Glutamatergic neuron (in vitro differentiated cells): ENCODE measurements at regions not wholly inside any gene's neighbourhood (a gene's known extent, or its start where the extent isn't known, plus 50 kb on each side); places are given as distances from the start of the nearest gene placed in this dataset.

ENCODE experiments used
- DNase-seq: peaks from one replicate; pipeline ENCODE4 v3.0.0; 2022
- H3K27ac Mint-ChIP-seq: one replicate; pipeline ENCODE4 v1.8.0; 2020; ENCODE audit warnings: mild to moderate bottlenecking, mixed read lengths, inconsistent platforms; ENCODE audit not compliant: unreplicated experiment
- H3K27me3 Mint-ChIP-seq: one replicate; pipeline ENCODE4 v1.8.0; 2020; ENCODE audit warnings: mild to moderate bottlenecking, moderate library complexity, mixed read lengths, inconsistent platforms; ENCODE audit not compliant: unreplicated experiment
- H3K36me3 Mint-ChIP-seq: one replicate; pipeline ENCODE4 v1.8.0; 2020; ENCODE audit warnings: mild to moderate bottlenecking, mixed read lengths, inconsistent platforms; ENCODE audit not compliant: unreplicated experiment
- H3K4me1 Mint-ChIP-seq: one replicate; pipeline ENCODE4 v1.8.0; 2020; ENCODE audit warnings: mild to moderate bottlenecking, low read depth, mixed read lengths, inconsistent platforms; ENCODE audit not compliant: unreplicated experiment
- H3K4me3 Mint-ChIP-seq: one replicate; pipeline ENCODE4 v1.8.0; 2020; ENCODE audit warnings: mild to moderate bottlenecking, mixed read lengths, inconsistent platforms; ENCODE audit not compliant: unreplicated experiment
- H3K9me3 Mint-ChIP-seq: one replicate; pipeline ENCODE4 v1.8.0; 2020; ENCODE audit warnings: mild to moderate bottlenecking, moderate library complexity, mixed read lengths, inconsistent platforms; ENCODE audit not compliant: unreplicated experiment
- TF ChIP-seq, protein P1 (sequence below): fragments of 200-600 bp; sonication (generic); IDR thresholded peaks from one replicate; pipeline ENCODE4 v1.5.0; 2021; ENCODE audit not compliant: partially characterized antibody, unreplicated experiment

DNA sequence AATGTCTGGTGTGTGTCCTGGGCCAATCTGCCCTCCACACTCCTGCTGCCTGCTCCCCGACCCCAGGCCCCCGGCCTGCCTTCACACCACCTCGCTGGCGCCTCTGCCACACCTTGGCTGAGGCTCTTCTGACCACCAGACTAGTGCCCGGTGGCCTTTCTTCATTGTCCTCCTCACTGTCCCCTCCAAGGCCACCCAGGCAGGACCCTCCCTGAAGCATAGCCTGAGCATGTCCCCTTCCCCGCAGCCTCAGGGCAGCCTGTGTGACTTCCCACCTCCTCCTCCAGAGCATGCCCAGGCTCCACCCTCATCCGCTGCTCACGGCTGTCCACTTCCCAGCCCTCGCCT, 154.6 kb downstream of the OLFM1 start:
- H3K4me3 Mint-ChIP-seq = no peak overlapping the region

DNA sequence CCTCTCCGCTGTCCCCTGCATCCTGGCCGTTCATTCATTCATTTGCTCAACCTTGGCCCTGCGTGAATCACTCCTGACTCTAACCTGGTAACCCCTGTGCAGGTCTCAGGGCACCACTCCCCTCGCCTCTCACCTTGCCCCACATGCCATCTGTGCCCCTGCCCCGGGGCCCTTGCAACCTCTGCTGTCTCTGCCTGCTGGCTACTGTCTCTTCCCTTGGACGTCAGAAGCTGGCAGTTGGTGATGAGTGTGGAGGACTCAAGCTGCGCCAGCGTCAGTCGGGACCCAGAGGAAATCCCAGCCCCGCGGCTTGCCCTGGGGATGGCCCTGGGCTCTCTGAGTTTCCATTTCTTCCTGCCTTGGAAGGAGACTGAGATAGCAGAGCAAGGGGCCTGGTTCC, 154.9 kb downstream of the OLFM1 start:
- no peak overlapping the region for H3K4me3 Mint-ChIP-seq
- H3K9me3 Mint-ChIP-seq = peaks cover 10% of the 10 kb centered on the region
- TF ChIP-seq, protein P1, sequence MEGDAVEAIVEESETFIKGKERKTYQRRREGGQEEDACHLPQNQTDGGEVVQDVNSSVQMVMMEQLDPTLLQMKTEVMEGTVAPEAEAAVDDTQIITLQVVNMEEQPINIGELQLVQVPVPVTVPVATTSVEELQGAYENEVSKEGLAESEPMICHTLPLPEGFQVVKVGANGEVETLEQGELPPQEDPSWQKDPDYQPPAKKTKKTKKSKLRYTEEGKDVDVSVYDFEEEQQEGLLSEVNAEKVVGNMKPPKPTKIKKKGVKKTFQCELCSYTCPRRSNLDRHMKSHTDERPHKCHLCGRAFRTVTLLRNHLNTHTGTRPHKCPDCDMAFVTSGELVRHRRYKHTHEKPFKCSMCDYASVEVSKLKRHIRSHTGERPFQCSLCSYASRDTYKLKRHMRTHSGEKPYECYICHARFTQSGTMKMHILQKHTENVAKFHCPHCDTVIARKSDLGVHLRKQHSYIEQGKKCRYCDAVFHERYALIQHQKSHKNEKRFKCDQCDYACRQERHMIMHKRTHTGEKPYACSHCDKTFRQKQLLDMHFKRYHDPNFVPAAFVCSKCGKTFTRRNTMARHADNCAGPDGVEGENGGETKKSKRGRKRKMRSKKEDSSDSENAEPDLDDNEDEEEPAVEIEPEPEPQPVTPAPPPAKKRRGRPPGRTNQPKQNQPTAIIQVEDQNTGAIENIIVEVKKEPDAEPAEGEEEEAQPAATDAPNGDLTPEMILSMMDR = no peak
- no peak overlapping the region for H3K27ac Mint-ChIP-seq
- peak; percentile 14 for DNase-seq
- no peaks in the 10 kb centered on the region for H3K36me3 Mint-ChIP-seq
- peaks cover 20% of the 10 kb centered on the region for H3K4me1 Mint-ChIP-seq
- H3K27me3 Mint-ChIP-seq = peaks cover 10% of the 10 kb centered on the region

More for the DNA sequence above, 154.6 kb downstream of the OLFM1 start:
- Mint-ChIP-seq H3K36me3 (no peaks in the 10 kb centered on the region), H3K27me3 (peaks cover 10% of the 10 kb centered on the region), H3K27ac (no peak overlapping the region), H3K9me3 (peaks cover 10% of the 10 kb centered on the region), H3K4me1 (peaks cover 20% of the 10 kb centered on the region)
- TF ChIP-seq, protein P1 = no peak
- peak; percentile 19 for DNase-seq

DNA sequence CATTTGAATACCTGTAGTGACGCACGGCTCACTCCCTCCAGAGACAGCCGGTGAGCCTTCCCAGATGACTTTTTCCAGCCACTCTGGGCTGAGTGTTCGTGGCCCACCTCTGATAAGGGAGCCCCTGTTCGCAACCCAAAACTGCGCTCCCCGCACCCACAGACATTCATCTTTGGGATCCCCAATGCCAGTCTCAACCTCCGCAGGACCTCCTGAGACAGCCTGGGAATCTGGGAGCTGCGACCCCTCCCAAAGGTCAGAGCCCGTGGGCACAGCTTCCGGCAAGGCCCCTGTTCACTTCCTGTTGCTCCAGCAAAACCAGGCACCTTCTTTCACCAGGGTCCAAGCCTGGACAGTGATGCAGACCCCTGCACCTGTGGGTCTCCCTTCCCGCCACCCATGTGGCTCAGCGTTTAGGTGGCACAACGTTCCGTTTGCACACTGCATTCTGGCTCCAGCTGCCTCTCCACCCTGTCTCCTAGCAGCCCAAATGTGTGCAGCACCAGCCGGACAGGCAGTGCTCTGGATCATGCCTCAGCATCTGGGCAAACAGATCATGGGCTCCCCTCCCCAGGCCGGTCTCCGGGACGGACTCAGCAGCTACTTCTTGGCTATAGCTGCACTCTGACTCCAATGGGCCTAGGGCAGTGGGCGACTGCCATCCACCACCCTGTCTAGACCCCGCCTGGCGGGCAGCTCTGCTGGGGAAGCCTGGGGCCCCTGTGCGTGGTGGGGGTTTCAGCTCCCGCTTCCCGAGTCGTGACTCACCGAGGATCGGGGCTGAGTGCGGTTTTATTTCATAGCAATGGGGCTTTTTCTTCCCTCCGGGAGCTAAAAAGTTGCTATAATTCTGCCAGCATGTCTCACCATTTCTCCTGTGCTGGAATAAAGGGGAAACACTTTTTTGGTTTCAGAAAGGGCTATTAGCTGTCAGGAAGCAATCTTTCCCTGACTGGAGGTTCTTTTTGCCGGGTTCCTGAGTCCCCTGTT, 156.0 kb downstream of the OLFM1 start:
- TF ChIP-seq, protein P1 = no peak
- H3K27ac Mint-ChIP-seq = no peak overlapping the region

DNA sequence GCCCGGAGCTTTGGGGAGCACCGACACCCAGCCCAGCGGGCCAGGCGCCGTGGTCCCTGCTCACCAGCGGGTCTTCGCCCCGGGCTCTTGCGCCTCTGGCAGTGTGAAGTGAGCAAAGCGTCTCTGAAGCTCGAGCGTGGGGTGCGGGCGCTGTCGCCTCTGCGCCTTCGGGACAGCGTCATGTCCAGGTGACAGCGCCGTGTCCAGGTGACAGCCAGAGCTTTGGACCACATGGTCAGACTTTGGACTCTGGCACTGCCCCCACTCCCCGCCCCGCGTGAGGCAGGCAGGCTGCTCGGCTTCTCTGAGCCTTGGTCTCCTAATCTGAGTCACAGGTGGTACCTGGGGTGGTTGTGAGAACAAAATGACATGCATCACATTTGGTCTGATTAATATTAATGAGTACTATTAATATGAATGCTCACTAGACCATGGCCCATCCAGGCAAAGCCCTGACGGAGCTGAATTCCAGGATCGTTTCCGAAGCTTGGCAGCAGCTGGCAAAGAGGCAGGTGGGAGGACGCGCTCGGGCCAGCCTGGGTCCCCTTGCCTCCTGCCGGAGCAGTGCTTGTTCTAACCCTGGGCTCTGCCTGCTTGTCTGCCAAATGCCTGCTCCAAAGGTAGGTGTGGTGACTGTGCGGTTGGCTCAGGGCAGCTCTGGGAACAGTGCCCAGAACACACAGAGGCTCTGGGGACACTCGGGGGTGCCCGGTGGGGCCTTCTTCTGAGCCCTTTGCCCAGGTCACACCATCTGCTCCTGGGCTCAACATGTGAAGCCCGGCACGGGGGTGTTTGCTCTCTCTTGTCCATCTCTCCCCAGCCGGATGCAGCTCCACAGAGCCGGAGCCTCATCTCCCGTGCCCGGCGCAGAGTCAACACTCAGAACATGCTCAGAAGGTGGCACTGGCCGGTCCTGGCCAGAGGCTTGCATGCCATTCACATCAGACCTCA, 157.1 kb downstream of the OLFM1 start:
- TF ChIP-seq, protein P1 = no peak
- H3K36me3 Mint-ChIP-seq = no peaks in the 10 kb centered on the region
- H3K9me3 Mint-ChIP-seq = peaks cover 12% of the 10 kb centered on the region
- H3K27ac Mint-ChIP-seq = no peak overlapping the region
- peak overlapping the region; percentile 52 for H3K4me3 Mint-ChIP-seq
- peaks cover 10% of the 10 kb centered on the region for H3K27me3 Mint-ChIP-seq
- peak; percentile 17 for DNase-seq
- peaks cover 18% of the 10 kb centered on the region for H3K4me1 Mint-ChIP-seq

More for the DNA sequence above, 156.0 kb downstream of the OLFM1 start:
- peaks cover 10% of the 10 kb centered on the region for H3K27me3 Mint-ChIP-seq
- peaks cover 12% of the 10 kb centered on the region for H3K9me3 Mint-ChIP-seq
- DNase-seq = peak; percentile 21
- H3K36me3 Mint-ChIP-seq = no peaks in the 10 kb centered on the region
- H3K4me1 Mint-ChIP-seq = peaks cover 18% of the 10 kb centered on the region
- H3K4me3 Mint-ChIP-seq = peak overlapping the region; percentile 20
